ENCODE measurements at regions not wholly inside any gene's neighbourhood (a gene's known extent, or its start where the extent isn't known, plus 50 kb on each side); places are given as distances from the start of the nearest gene placed in this dataset.

DNA sequence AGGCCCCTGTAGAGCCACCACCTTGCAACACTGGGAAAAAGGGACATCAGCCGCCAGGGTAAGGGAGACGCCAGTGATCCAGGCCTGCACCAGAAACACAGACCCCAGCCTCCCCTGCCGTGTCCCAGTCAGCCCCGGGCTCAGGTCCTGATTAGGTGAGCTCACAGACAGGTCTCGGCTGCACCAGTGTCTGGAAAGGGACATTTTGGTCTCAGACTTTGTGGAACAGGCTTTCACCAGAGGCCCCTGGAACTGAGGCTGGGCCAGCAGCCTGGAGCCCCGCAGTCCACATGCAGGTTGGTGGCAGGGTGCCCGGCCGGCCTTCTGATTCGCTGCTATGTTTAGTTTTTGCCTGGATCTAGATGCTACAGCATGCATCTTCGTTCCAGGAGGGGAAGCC, 369.0 kb upstream of the IRX4 start:
- Histone ChIP-seq H2AFZ (ENCODE audit: low read length) (no peak overlapping the region), H3K9me2 (ENCODE audit: low read depth, low read length) (no peaks in the 10 kb centered on the region; the same call in 1 of the 2 replicates), H3K9me3 (ENCODE audit: low read length) (no peaks in the 10 kb centered on the region), H3F3A (ENCODE audit: insufficient read depth, low read length) (no peaks in the 10 kb centered on the region), H3K4me1 (ENCODE audit: insufficient read depth, low read length, severe bottlenecking) (no peaks in the 10 kb centered on the region), H3K4me2 (ENCODE audit: low read length) (no peak overlapping the region), H3K27ac (ENCODE audit: low read depth, low read length, poor library complexity, severe bottlenecking) (no peak overlapping the region), H3K9ac (ENCODE audit: low read length) (no peak overlapping the region), H3K36me3 (ENCODE audit: insufficient read depth, low read length) (no peaks in the 10 kb centered on the region), H3K79me2 (ENCODE audit: insufficient read depth, low read length) (no peaks in the 10 kb centered on the region), H3K27me3 (ENCODE audit: insufficient read depth, low read length) (no peaks in the 10 kb centered on the region), H4K20me1 (ENCODE audit: insufficient read depth, low read length) (no peaks in the 10 kb centered on the region), H3K4me3 (ENCODE audit: low read depth, low read length, poor library complexity, severe bottlenecking) (no peak overlapping the region)
- no peak for TF ChIP-seq EZH2 (IDR thresholded peaks at IDR 0.05; ENCODE audit: borderline replicate concordance, low read length)
- TF ChIP-seq, protein P1, sequence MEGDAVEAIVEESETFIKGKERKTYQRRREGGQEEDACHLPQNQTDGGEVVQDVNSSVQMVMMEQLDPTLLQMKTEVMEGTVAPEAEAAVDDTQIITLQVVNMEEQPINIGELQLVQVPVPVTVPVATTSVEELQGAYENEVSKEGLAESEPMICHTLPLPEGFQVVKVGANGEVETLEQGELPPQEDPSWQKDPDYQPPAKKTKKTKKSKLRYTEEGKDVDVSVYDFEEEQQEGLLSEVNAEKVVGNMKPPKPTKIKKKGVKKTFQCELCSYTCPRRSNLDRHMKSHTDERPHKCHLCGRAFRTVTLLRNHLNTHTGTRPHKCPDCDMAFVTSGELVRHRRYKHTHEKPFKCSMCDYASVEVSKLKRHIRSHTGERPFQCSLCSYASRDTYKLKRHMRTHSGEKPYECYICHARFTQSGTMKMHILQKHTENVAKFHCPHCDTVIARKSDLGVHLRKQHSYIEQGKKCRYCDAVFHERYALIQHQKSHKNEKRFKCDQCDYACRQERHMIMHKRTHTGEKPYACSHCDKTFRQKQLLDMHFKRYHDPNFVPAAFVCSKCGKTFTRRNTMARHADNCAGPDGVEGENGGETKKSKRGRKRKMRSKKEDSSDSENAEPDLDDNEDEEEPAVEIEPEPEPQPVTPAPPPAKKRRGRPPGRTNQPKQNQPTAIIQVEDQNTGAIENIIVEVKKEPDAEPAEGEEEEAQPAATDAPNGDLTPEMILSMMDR (IDR thresholded peaks at IDR 0.05; ENCODE audit: low read length), result no peak

DNA sequence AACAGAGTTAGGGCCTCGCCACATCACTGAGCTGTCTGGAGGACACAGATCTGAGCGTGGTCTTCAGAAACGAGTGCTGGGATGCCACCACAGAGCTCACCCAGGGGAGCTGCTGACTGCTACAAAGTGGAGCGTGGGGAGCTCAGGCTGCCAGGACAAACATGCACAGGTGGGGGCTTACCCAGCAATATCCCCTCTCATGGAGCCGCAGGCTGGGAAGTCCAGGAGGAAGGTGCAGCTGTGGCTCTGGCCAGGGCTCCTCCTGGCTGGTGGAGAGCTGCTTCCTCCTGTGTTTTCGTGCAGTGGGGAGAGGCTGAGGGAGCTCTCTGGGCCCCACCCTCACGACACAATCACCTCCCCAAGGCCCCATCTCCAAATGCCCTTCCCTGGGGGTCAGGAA, 368.6 kb upstream of the IRX4 start:
- H4K20me1 ChIP-seq (ENCODE audit: insufficient read depth, low read length), result no peaks in the 10 kb centered on the region
- no peak overlapping the region for H3K4me2 ChIP-seq (ENCODE audit: low read length)

DNA sequence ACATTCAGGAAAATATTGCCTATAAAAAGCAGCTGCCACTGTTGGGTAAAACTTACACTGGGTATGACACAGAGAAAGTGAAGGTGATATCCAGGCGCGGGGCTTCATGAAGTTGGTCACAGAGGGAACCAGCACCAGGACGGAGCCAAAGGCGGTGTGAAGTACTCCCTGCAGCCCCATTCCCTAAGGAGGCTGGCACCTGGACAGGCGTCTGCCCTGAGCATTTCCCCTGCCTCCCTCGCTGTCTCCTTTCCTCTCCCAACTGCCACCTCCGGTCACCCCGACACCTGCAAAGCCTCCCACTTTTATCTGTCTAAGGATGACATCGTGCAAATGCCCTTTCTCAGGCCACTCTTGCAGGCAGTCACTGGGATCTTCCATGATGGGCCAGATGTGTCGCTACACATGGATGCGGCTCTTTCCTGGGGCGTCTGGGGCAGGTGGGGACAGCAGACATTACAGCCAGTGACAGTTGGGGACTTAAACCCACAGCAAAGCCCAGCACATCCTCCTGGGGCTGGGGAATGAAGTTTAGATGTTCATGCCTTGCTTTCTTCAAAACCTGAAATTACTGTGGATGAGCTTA, 367.7 kb upstream of the IRX4 start:
- H3K79me2 ChIP-seq (ENCODE audit: insufficient read depth, low read length), result no peaks in the 10 kb centered on the region

More for the DNA sequence above, 368.6 kb upstream of the IRX4 start:
- Histone ChIP-seq H2AFZ (ENCODE audit: low read length) (no peak overlapping the region), H3F3A (ENCODE audit: insufficient read depth, low read length) (no peaks in the 10 kb centered on the region), H3K27me3 (ENCODE audit: insufficient read depth, low read length) (no peaks in the 10 kb centered on the region), H3K9ac (ENCODE audit: low read length) (no peak overlapping the region), H3K4me3 (ENCODE audit: low read depth, low read length, poor library complexity, severe bottlenecking) (no peak overlapping the region), H3K27ac (ENCODE audit: low read depth, low read length, poor library complexity, severe bottlenecking) (no peak overlapping the region), H3K36me3 (ENCODE audit: insufficient read depth, low read length) (no peaks in the 10 kb centered on the region), H3K79me2 (ENCODE audit: insufficient read depth, low read length) (no peaks in the 10 kb centered on the region), H3K9me2 (ENCODE audit: low read depth, low read length) (no peaks in the 10 kb centered on the region; the same call in 1 of the 2 replicates), H3K4me1 (ENCODE audit: insufficient read depth, low read length, severe bottlenecking) (no peaks in the 10 kb centered on the region), H3K9me3 (ENCODE audit: low read length) (no peaks in the 10 kb centered on the region)
- TF ChIP-seq, protein P1 (IDR thresholded peaks at IDR 0.05; ENCODE audit: low read length), result no peak
- no peak for TF ChIP-seq EZH2 (IDR thresholded peaks at IDR 0.05; ENCODE audit: borderline replicate concordance, low read length)

More for the DNA sequence above, 367.7 kb upstream of the IRX4 start:
- no peaks in the 10 kb centered on the region for H3K9me3 ChIP-seq (ENCODE audit: low read length)
- no peaks in the 10 kb centered on the region; the same call in 1 of the 2 replicates for H3K9me2 ChIP-seq (ENCODE audit: low read depth, low read length)
- H3K36me3 ChIP-seq (ENCODE audit: insufficient read depth, low read length), result no peaks in the 10 kb centered on the region
- no peaks in the 10 kb centered on the region for H3K4me1 ChIP-seq (ENCODE audit: insufficient read depth, low read length, severe bottlenecking)
- TF ChIP-seq EZH2 (IDR thresholded peaks at IDR 0.05; ENCODE audit: borderline replicate concordance, low read length), result no peak
- TF ChIP-seq, protein P1 (IDR thresholded peaks at IDR 0.05; ENCODE audit: low read length), result no peak
- H3K9ac ChIP-seq (ENCODE audit: low read length), result no peak overlapping the region
- no peak overlapping the region for H3K4me2 ChIP-seq (ENCODE audit: low read length)
- H2AFZ ChIP-seq (ENCODE audit: low read length), result no peak overlapping the region
- H4K20me1 ChIP-seq (ENCODE audit: insufficient read depth, low read length), result no peaks in the 10 kb centered on the region
- H3F3A ChIP-seq (ENCODE audit: insufficient read depth, low read length), result no peaks in the 10 kb centered on the region
- H3K27me3 ChIP-seq (ENCODE audit: insufficient read depth, low read length), result no peaks in the 10 kb centered on the region
- no peak overlapping the region for H3K27ac ChIP-seq (ENCODE audit: low read depth, low read length, poor library complexity, severe bottlenecking)
- no peak overlapping the region for H3K4me3 ChIP-seq (ENCODE audit: low read depth, low read length, poor library complexity, severe bottlenecking)

Measured in OCI-LY1 (cell line).